Stimulated activated CD8-positive, alpha-beta memory T cell treated with anti-CD3 and anti-CD28 coated beads, Interleukin-2, amount 100 ng/mL, for 48 hours (primary cell): ENCODE measurements at regions not wholly inside any gene's neighbourhood (a gene's known extent, or its start where the extent isn't known, plus 50 kb on each side); places are given as distances from the start of the nearest gene placed in this dataset.
"Not testable (repeated sequence)": the region's sequence is repeated elsewhere in the genome, so short reads cannot be mapped to it uniquely, and the experiment has no call there.

ENCODE experiments used
- DNase-seq, 2 donors: peaks; one replicate each; pipeline ENCODE4 v3.0.0-alpha.2; 2020; ENCODE audit warnings: low read depth in 2 of 2

DNA sequence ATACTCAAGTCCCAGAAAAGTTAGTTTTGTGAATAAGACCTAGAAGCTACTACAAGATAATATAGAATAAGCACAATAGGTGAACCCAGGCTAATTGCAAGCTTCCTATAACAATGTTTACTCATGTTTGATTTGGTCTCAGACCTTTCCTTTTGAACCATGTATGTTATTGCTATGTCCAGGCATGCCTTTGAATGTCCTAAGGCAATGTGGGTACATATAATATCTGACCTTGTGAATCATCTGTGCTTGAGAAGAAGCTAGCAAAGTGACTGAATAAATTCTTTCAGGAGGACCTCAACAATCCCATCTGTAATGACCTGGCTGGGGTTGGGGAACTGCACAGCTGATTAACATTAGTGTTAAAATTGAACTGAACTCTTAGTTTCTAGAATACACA lies 1285.9 kb upstream of the CELF4 start:
- no peak for DNase-seq

DNA sequence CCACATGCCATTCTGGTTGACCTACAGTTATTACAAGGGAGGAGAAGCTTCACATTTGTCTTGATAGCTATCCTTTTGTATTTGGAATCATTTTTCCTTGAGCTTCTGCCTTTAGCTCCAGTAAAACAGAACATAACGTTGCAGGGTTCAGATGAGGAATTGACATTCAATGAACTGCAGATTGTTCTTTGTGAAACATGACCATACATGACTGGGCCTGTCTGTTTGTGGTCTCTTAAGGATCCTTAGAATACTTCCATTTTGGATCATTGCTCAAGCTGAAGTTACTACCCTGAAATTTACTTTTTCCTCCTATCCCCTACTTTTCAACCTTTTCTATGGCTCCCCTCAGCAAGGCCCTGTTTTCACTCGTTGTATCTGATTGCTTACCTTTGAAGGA lies 1281.7 kb upstream of the CELF4 start:
- no peak for DNase-seq

DNA sequence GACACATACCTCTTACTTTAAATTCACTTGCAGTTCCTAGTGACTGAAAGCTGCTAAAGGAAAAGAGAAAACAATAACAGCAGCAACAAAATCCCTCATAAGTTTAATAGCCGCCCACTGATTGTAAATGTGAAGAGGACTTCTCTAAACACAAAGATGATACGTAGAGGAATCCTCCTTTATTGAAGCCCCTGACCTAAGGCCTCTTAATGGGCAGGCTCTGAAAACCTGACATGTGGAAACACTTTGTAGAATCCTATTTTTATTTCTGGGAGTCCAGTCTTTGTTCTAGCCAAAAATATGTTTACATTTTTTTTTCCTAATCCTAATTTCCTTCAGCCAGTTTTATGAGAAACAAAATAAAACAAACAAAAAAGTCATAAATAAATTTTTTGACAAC lies 1277.7 kb upstream of the CELF4 start:
- no peak for DNase-seq

DNA sequence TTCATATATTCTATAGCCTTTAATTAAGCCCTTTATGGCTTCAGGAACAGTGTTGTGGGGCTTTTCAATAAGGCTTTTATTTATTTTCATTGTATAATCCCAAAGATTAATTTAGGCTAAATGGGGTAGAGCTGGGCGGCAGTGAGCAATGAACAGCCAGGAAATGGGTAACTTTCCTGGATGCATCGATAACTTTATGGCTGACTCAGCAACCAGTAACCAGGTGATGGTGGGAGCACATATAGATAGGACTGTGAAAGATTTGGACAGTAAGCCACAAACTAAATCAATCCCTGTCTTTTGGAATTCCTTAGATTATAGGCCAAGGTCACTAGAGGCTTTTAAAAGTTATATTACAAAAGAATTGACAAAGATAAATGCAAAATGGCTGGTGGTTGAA lies 1260.6 kb upstream of the CELF4 start:
- DNase-seq = no peak

DNA sequence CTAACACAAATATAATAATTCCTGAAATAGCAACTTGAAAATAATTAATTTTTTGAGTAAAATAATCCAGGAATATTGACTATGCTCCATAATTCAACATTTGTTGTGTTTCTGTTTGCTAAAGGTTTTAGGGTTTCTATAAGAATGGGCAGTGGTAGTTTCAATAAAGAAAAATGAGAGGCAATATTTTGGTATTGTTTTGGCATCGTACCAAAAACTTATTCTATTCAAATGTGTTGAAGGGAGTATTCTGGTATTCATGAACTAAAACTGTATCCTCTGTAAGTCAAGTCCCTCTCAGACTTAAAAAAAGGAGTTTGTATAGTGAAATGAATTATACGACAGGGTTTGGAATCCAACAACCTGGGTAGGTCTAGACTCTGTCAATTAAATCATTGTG lies 1245.6 kb upstream of the CELF4 start:
- DNase-seq = no peak

DNA sequence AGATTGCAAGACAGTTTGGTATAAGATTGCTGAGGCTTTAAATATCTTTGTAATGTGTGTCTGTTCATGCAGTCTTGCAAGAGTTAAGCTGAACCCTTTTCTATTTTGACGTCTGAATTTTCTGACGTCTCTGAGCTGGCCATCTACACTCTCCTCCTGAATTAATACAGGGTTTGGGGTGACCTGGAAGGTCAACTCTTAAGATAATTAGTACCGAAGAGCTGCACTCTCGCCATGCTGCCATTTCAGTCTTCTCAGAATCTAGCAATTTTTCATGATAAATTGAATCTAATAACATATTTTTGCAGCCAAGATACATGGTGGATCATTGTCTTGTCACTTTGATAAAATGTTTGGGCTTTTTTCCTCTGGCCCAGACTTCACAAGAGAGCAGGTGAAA lies 1245.2 kb upstream of the CELF4 start:
- DNase-seq = no peak

DNA sequence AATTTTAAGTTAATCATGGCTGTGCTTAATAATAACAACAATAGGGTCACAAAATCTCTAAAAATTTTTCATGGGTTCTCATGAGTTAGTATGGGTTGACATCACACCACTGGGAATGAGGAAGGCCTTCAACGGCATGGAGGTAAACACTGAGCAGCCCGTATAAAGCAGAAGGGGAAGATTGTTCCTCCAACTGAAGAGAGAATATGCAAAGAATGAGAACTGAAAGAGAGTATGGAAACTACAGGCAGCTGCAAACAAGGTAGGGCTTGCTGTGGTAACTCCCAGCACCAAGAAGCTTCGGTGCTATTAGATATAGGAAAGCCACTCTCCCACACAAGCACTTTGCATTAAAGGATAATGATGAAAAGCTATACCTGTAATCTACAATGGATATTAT lies 1242.3 kb upstream of the CELF4 start:
- no peak for DNase-seq

DNA sequence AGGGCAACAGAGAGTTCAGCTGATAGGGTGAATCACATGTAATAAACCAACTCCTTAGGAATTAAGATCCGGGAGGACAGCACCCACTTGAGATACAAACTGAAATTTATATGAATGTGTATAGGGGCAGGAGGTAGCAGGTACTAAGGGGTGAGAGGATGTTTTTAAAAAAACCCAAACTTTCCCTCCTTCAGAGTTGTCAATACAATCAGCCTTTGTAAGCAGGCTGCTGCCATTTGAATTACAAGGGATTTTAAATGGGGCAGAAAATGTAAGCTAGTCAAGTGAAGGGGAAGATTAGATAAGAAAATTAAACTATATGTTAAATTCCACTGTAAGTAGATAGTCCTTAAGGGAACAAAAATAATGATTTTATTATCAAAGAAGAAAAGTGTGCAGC lies 1239.7 kb upstream of the CELF4 start:
- DNase-seq = no peak

DNA sequence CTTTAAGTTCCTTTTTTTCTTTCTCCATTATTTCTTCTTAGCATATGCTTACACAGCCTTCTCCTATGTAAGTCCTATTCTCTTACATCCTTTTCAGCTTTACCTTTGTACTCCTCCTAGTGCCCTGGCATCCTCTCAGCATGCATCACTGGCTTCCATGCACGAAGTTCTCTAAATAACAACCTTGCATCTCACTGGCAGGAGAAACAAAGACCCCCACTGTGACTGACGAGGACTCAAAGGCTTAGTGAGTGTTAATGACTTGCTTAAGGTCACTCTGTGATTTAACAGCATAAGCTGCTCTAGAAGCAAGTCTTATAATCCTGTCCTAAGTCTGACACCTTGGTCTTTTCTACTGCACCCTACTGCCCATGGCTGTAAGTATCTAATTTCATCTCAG lies 1236.0 kb upstream of the CELF4 start:
- DNase-seq = no peak

DNA sequence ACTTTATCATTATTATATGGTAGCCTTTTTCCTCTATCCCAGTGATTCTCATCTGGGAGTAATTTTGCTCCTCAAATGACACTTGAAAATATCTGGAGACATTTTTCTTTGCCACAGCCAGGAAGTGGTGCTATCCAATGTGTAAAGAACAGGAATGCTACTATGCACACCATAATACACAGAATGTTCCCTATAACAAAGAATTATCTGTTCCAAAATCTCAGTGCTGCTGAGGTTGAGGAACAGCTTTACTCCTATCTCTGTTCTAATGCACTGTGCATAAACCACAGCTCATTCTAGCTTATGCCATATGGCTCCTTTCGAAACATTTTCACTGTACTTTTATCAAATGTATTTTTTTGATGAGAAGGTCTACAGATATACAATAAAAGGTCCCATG lies 1231.2 kb upstream of the CELF4 start:
- no peak for DNase-seq

DNA sequence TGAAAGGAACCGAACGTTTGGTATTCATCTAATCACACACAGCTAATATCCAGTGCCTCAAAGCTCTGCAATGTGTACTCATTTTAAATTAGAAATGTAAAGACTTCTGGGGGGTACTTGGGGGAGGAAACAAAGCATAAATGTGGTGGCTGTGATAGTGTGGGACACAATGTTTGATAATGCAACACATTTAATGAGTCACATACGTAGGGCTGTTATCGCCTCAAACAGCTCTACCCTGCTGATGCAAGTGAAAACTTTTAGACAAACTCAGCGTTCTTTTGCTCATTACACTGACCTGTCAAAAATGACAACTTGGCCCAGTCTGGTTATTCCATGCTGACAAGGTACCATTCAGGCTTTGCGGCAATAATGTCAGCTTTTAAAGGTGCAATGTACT lies 1227.1 kb upstream of the CELF4 start:
- no peak for DNase-seq

DNA sequence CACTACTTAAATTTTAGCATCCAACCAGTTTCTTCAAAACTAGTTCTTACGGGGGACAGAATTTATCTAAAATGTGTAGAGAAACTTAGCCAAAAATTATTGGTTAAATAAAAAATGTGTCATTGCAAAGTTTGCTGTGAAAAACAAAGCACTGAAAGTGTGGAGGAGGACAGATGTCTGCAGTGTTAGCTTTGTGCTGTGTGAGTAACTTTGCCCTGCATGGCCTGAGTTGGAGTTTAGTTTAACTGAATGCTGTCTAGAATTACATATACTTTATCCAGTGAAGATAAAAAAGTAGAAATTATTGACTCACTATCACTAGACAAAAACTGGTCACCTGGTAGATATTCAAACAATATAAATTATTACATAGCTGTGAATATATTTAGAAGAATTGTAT lies 1225.2 kb upstream of the CELF4 start:
- DNase-seq = no peak

DNA sequence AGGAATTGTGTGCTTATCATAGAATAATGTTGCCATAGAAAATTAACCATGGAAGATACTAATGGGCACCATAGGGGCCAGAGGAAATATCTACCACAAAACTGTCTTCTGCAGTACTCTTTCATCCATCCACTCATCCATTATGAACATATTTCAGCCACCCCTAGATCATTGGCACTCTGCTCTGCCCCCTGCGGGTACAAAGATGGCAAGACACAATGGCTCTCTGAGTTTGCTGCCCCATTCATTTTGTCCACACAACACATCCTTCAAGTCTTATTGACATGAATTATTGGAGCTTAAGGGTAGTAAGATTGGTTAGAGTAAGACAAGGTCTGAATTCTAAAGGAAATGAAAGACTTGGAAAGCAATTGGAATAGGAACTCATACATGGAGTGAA lies 1224.7 kb upstream of the CELF4 start:
- no peak for DNase-seq

DNA sequence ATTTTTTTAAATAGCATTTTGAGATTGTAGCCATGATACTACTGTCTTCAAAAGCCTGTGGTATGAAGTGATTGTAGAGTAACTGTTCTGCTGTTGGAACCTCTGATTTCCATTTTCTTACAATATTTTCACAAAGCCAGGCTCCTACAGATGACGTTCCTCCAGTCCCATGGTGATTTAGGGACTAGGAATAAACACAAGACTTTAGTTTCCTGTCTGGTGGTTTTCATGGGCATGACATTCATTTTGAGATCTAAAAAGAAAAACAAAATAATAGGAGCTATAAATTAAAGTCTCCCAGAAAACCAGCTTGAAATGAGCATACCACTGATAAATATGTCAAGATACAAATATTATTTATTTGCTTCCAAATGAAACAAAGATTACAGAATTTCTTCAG lies 1223.5 kb upstream of the CELF4 start:
- DNase-seq = no peak

DNA sequence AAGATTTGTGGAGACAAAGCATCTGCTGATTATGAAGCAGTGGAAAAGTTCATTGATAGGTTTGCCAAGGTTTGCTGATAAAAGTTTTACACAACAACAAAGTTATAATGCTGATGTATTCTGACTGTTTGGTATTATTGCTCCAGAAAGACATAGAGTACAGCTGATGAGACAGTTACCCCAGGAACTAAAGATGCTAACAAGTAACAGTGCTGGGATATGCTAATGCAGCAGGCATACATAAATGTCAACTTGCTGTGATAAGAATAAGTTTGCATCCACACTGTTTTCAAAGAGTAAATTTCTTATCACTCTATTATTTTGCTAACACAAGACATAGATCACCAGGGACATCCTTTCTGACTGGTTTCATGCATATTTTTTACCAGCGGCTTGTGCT lies 1221.3 kb upstream of the CELF4 start:
- DNase-seq = no peak

DNA sequence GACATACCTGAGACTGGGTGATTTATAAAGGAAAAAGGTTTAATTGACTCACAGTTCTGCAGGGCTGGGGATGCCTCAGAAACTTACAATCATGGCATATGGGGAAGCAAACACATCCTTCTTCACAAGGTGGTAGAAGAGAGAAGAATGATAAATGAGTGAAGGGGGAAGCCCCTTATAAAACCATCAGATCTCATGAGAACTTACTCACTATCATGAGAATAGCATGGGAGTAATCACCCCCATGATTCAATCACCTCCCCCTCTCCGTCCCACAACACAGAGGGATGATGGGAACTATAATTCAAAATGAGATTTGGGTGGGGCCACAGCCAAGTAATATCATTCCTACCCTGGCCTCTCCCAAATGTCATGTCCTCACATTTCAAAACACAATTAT lies 1206.0 kb upstream of the CELF4 start:
- DNase-seq = not testable (repeated sequence)

DNA sequence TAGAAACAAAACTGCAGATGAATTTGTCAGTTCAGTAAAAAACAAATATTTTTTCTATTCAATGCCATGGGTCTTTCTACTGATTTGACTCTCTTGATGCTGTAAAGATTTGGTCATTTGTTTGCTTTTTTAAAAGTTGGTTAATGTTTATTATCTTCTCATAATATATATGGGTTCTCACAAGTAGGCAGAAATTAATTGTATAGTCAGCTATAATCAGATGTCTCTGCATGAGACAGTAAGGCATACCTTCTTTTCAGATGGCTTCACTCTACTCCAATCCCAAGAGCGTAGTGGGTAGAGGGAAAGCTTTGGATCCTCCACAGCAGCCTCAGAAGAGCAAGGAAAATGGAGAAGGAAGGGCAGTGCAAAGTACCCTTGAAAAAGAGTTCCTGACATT lies 1202.9 kb upstream of the CELF4 start:
- no peak for DNase-seq

DNA sequence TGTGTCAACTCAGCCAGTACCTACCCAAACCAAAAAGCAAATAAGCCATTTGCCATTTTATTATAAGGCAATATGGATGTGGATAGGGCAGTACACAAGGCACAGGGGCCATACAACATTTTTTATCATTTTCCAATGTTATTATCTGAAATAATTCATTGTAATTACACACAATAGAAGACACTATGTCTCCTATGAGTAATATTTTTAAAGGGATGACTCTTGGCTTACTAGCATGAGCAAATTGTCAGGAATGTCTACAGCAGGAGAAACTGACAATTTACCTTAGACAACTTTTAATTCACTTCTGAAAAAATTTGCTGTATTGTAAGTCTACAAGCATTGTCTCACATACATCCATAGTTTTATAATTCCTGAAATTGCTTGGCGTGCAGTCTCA lies 1193.9 kb upstream of the CELF4 start:
- no peak for DNase-seq

DNA sequence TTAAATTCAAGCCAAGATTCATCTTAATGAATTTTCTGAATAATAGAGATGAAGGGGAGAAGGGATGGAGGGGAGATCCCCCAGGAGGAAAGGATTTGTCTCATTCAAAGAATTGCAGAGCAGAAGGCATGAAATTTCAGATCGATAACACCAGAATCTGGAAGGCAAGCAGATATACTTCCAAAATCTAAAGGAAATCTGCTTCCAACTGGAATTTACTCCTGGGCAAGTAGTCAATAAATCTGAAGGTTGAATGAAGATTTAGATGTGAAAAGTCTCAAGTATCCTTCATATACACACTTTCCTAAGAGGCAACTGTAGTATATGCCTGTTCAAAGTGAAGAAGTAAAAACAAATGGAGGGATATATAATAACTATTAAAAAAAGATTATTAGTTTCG lies 1190.8 kb upstream of the CELF4 start:
- DNase-seq = no peak

DNA sequence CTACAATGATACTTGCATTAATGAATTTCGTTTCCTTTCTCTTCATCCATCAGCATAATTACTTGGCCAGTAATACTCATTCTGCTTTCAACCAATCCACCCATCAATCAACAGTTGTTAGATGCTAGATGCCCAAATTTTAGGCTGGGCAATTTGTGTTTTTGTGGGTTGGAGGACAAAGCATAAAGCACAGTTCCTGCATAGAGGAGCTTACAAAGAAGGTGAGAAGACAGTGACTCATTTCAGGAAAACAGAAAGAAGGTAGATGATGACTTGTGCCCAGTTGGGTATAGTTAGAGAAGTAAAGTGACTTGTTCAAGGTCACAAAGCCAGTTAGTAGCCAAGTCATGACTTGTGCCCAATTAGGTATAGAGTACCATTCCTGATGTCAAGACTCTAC lies 1186.8 kb upstream of the CELF4 start:
- DNase-seq = no peak

DNA sequence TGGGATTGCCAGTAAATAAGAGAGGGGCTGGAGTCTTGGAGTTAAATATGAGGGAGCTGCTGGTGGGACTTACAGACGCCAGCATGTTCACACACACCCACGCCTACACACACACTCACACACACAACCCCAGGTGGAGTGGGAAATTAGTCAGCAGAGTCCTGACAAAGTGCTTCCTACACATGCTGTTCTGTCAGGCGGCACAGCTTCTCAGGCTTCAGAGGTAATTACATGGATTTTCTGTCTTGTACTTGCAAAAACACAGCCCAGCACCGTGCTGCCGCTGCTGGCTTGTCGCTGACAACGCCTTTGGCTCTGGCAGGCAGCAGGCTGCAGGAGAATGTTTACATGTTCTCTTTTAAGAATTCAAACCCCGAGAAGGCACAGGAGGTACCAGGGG lies 1186.3 kb upstream of the CELF4 start:
- no peak for DNase-seq

DNA sequence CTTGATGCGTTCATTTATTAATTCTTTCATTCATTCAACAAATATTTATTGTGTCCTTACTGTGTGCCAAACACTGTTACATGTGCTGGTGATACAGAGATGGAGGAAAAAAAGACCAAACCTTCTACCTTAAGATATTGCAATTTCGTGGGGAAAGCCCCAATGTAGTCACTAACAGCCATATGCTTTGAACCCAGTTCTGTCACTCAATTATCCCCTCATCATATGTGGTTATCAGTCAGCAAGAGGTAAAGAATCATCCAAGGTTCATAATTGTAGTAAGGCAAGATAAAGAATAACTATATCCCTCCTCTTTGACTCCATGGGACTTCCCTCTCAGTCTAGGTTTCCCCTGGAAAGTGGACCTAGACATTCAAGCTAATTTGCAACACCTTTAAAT lies 1185.6 kb upstream of the CELF4 start:
- no peak for DNase-seq

DNA sequence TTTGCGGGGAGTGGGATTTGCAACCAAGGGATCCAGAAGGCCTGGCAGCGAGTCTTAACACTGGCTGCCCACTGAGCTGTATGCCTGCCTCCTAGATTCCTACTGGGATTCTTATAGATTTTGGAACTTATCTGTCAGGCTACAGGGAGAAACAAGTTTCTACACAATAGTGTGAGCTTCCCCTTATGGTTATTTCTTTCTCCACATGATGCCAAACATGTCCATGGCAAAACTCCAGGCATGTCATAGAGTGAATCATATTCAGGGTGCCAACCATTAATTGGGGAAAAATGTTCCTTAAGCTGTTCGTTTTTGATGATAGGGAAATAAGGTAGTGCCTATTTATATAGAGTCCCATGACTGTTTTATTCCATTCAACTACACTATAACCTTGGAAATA lies 1185.2 kb upstream of the CELF4 start:
- DNase-seq = no peak

DNA sequence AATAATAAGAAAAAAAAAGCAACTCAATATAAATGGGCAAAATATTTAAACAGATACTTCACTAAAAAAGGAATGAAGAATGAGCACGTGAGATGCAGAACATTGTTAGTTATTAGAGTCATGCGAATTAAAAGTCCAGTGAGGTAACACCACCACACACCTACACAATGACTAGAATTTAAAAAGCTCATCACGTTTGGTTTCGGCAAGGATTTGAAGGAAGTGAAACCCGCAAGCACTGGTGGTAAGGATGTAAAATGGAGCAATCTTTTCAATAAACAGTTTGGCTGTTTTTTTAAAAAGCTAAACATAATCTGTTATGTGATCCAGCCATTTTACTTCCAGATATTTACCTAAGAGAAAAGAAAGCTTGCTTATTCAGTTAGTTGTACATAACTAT lies 1181.6 kb upstream of the CELF4 start:
- DNase-seq = no peak

DNA sequence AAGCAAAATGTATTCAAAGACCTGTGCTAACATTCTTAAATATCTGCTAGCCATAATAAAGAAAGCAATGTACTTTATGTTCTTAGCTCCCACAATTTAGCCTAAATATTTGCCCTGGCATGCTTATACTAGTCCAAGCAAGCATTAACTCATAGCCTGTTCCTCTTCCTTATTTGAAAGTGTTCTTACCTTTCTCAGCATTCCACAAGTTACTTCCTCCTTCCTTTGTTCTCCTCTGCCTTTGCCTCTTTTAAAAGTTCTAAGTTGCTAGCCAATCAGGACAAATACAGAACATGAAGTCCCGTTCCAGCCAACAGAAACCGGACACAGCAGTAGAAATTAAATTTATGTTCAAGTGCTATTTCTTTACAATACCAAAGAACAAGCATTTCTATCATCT lies 1154.6 kb upstream of the CELF4 start:
- DNase-seq = not testable (repeated sequence)
